ENCODE measurements at regions not wholly inside any gene's neighbourhood (a gene's known extent, or its start where the extent isn't known, plus 50 kb on each side); places are given as distances from the start of the nearest gene placed in this dataset.

- no peak for TF ChIP-seq CTCF (IDR thresholded peaks at IDR 0.05; ENCODE audit: low read depth, low read length)
- no peak for TF ChIP-seq POLR2A (IDR thresholded peaks at IDR 0.05; ENCODE audit: extremely low read depth, insufficient read length)
These were observed 75.3 kb upstream of the EPC2 start for GRCh38 chr2:148569221-148569620.
